Activated naive CD8-positive, alpha-beta T cell treated with anti-CD3 and anti-CD28 coated beads, Interleukin-2, amount 10 ng/mL, durations not matched to agents 7 days and 5 days (primary cell): ENCODE measurements at regions not wholly inside any gene's neighbourhood (a gene's known extent, or its start where the extent isn't known, plus 50 kb on each side); places are given as distances from the start of the nearest gene placed in this dataset.

Experiments
- ATAC-seq: fragments of 150-1000 bp; cut with Tn5 transposase; one replicate; pipeline ENCODE4 v1.10.0; 2021; ENCODE audit warnings: low read depth, moderate library complexity
- POLR2A ChIA-PET: fragments of 350-600 bp; sonication (Branson Sonifier 250); formaldehyde crosslinking; loops from one replicate; lab custom pipeline; 2021; ENCODE audit warnings: antibody characterized with exemption; lab: Charles Lee
- DNase-seq: peaks from one replicate; pipeline ENCODE4 v3.0.0; 2021
- H3K27ac Mint-ChIP-seq: one replicate; pipeline ENCODE4 v1.8.0; 2022; ENCODE audit warnings: mild to moderate bottlenecking, mixed read lengths
- H3K27me3 Mint-ChIP-seq: one replicate; pipeline ENCODE4 v1.8.0; 2022; ENCODE audit warnings: mild to moderate bottlenecking, moderate library complexity, mixed read lengths
- H3K36me3 Mint-ChIP-seq: one replicate; pipeline ENCODE4 v1.8.0; 2021; ENCODE audit warnings: mild to moderate bottlenecking, mixed read lengths
- H3K4me1 Mint-ChIP-seq: one replicate; pipeline ENCODE4 v1.8.0; 2021; ENCODE audit warnings: mixed read lengths
- H3K4me3 Mint-ChIP-seq: one replicate; pipeline ENCODE4 v1.8.0; 2022; ENCODE audit warnings: mild to moderate bottlenecking, moderate library complexity, mixed read lengths
- H3K9me3 Mint-ChIP-seq: one replicate; pipeline ENCODE4 v1.8.0; 2021; ENCODE audit warnings: mixed read lengths

DNA sequence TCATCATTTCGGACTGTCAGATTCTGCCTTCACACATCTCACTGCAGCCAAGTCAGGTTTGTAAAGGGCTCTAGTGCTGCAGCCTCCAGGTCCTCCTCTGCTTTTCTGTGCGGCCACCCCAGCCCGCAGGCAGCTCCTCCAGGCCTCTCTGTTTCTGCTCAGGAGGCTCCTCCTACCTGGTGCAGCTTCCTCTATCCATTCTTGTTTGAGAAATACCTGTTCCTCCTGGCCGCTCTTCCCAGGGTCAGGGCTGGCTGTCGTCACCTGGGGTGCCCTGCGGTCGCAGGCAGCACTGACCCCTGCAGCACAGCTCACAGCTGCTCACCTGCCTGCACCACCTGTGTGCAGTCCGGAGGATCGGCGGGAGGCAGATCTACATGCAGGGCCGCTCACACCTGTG is 387.7 kb upstream of the IRX4 start:
- H3K4me3 Mint-ChIP-seq: no peak overlapping the region
- no peaks in the 10 kb centered on the region for H3K4me1 Mint-ChIP-seq
- peaks cover 3% of the 10 kb centered on the region for H3K27me3 Mint-ChIP-seq
- no peaks in the 10 kb centered on the region for H3K9me3 Mint-ChIP-seq
- no peak overlapping the region for H3K27ac Mint-ChIP-seq
- DNase-seq: no peak
- no peaks in the 10 kb centered on the region for H3K36me3 Mint-ChIP-seq
- POLR2A ChIA-PET: no interaction called here
- ATAC-seq: no peak

DNA sequence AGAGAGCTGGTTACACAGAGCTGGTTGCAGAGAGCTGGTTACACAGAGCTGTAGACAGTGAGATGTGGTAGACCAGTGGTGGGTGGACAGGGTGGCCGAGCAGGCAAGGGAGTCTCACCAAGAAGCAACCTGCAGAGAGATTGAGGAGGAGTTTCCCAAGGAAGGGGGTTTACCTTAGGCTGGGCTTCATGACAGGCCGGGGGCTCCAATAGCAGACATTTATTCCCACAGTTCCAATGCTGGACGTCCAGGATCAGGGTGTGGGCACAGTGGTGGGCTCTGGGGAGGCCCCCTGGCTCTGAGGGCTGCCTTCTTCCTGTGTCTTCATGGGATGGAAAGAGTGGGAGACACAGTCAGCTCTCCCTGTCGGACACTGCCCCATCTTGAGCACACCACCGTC is 386.9 kb upstream of the IRX4 start:
- no peak overlapping the region for H3K4me3 Mint-ChIP-seq
- H3K27me3 Mint-ChIP-seq: peaks cover 3% of the 10 kb centered on the region
- no peaks in the 10 kb centered on the region for H3K36me3 Mint-ChIP-seq
- no peak overlapping the region for H3K27ac Mint-ChIP-seq
- no peak for DNase-seq
- no peaks in the 10 kb centered on the region for H3K9me3 Mint-ChIP-seq
- POLR2A ChIA-PET: no interaction called here
- H3K4me1 Mint-ChIP-seq: no peaks in the 10 kb centered on the region
- ATAC-seq: no peak

- H3K27ac Mint-ChIP-seq: no peak overlapping the region
Observed at GRCh38 chr5:2267991-2268390, 385.3 kb upstream of the IRX4 start.

DNA sequence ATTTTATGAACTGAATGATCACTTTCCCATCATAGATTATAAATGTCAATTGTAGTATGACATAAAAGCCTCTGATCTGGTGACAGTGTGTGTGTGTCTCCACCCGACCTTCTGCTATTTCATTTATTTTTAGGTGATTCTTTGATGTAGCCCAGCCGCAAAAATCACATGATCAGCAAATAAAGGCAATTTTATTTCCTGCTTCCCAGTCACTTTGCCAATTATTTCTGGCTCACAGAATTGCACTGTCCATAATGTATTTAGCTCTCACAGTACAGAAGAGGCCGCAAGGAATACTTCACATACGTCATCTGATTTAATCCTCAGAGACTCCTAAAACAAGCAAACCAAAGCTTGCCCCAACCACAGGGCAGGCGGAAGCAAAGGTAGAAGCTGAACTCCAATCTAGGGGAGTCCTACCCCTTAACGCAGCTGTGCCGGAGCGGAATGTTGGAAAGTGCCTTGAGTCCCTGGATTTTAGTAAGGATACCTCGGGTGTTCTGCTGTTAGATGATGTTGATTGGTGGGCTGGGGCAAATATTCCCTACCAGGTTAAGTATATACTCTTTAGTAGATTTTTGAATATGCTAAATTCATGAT is 384.0 kb upstream of the IRX4 start:
- no peak for DNase-seq
- no peak for ATAC-seq
- Mint-ChIP-seq H3K4me3 (no peak overlapping the region), H3K9me3 (no peaks in the 10 kb centered on the region), H3K4me1 (no peaks in the 10 kb centered on the region), H3K27ac (no peak overlapping the region), H3K36me3 (no peaks in the 10 kb centered on the region), H3K27me3 (peaks cover 3% of the 10 kb centered on the region)
- POLR2A ChIA-PET: no interaction called here

More at GRCh38 chr5:2267991-2268390, 385.3 kb upstream of the IRX4 start:
- Mint-ChIP-seq H3K9me3 (no peaks in the 10 kb centered on the region), H3K27me3 (peaks cover 3% of the 10 kb centered on the region), H3K4me3 (no peak overlapping the region), H3K36me3 (no peaks in the 10 kb centered on the region), H3K4me1 (no peaks in the 10 kb centered on the region)
- no peak for ATAC-seq
- DNase-seq: no peak
- POLR2A ChIA-PET: no interaction called here

GRCh38 chr5:2265341-2265740 is 382.6 kb upstream of the IRX4 start:
- H3K27me3 Mint-ChIP-seq: peaks cover 3% of the 10 kb centered on the region
- no peaks in the 10 kb centered on the region for H3K4me1 Mint-ChIP-seq
- H3K36me3 Mint-ChIP-seq: no peaks in the 10 kb centered on the region
- DNase-seq (no peak), ATAC-seq (no peak)
- H3K27ac Mint-ChIP-seq: no peak overlapping the region
- no peaks in the 10 kb centered on the region for H3K9me3 Mint-ChIP-seq
- H3K4me3 Mint-ChIP-seq: no peak overlapping the region
- POLR2A ChIA-PET: no interaction called here

DNA sequence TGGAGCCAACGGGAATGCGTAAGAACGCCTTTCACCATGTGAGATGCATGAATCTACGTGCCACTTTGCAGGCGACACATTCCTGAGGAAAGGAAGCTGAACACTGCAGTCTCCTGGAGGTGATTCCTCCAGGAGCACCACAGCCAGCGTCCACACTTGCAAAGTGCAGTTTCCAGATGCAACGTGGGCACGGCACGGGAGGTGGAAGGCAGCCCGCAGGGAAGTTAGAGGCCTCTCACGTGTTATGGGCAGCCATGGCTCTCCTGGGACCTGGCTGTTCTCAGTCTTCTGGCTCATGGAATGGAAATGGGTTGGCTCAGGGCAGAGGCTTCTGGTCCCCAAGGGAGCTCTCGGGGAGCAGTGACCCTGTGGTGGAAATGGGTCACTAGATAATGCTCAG is 381.0 kb upstream of the IRX4 start:
- POLR2A ChIA-PET: no interaction called here
- no peaks in the 10 kb centered on the region for H3K9me3 Mint-ChIP-seq
- no peak overlapping the region for H3K27ac Mint-ChIP-seq
- H3K27me3 Mint-ChIP-seq: peaks cover 3% of the 10 kb centered on the region
- H3K4me1 Mint-ChIP-seq: no peaks in the 10 kb centered on the region
- H3K4me3 Mint-ChIP-seq: no peak overlapping the region
- DNase-seq (no peak), ATAC-seq (no peak)
- no peaks in the 10 kb centered on the region for H3K36me3 Mint-ChIP-seq

- no peak overlapping the region for H3K4me3 Mint-ChIP-seq
- H3K36me3 Mint-ChIP-seq: no peaks in the 10 kb centered on the region
- H3K27ac Mint-ChIP-seq: no peak overlapping the region
- no peaks in the 10 kb centered on the region for H3K4me1 Mint-ChIP-seq
- DNase-seq: no peak
- no peaks in the 10 kb centered on the region for H3K9me3 Mint-ChIP-seq
- POLR2A ChIA-PET: no interaction called here
- ATAC-seq: no peak
- H3K27me3 Mint-ChIP-seq: peaks cover under 1% of the 10 kb centered on the region
Observed at GRCh38 chr5:2262620-2263019, 379.9 kb upstream of the IRX4 start.

- Mint-ChIP-seq H3K27me3 (no peaks in the 10 kb centered on the region), H3K27ac (no peak overlapping the region), H3K9me3 (no peaks in the 10 kb centered on the region), H3K4me1 (no peaks in the 10 kb centered on the region), H3K4me3 (no peak overlapping the region), H3K36me3 (no peaks in the 10 kb centered on the region)
- DNase-seq (no peak), ATAC-seq (no peak)
- POLR2A ChIA-PET: no interaction called here
Observed at GRCh38 chr5:2261004-2261703, 378.4 kb upstream of the IRX4 start.

DNA sequence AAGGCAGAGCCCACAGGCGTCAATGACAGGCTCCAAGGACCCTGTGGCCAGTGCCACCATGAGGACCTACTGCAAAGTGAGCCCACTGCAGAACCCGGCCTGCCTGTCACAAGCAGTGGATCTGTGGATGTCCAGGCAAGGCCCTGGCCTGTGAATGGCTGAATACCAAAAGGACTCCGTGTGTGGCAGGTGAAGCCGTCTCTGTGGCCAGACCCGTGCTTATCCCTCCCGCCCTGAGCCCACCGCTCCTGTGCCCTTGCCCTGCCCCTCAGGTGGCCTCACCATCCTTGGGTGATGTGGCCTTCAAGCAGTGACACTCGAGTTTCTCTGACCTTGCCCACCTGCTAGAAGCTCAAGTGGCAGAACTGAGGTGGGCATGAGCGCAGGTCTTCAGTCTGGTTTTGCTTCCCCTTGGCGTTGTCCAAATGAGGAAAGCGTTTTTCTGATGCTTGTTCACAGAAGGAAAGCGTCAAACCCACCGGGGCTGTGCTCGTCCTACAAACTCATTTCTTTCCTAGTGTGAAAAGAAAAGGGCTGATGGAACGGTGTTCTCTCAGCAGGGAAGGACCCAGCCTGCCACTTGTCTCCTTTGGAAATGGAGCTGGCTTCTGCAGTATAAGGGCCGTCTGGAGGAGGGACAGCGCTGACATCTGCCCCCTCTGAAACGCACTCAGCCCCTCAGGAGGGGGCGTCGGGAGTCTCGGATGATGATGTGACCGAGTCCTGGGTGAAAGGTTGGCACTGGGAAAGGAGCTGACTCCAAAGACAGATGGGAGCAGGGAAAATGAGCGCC is 377.7 kb upstream of the IRX4 start:
- H3K27me3 Mint-ChIP-seq: no peaks in the 10 kb centered on the region
- H3K36me3 Mint-ChIP-seq: no peaks in the 10 kb centered on the region
- no peak overlapping the region for H3K27ac Mint-ChIP-seq
- H3K4me1 Mint-ChIP-seq: no peaks in the 10 kb centered on the region
- ATAC-seq (no peak), DNase-seq (no peak)
- peaks cover 2% of the 10 kb centered on the region for H3K9me3 Mint-ChIP-seq
- POLR2A ChIA-PET: no interaction called here
- H3K4me3 Mint-ChIP-seq: no peak overlapping the region

DNA sequence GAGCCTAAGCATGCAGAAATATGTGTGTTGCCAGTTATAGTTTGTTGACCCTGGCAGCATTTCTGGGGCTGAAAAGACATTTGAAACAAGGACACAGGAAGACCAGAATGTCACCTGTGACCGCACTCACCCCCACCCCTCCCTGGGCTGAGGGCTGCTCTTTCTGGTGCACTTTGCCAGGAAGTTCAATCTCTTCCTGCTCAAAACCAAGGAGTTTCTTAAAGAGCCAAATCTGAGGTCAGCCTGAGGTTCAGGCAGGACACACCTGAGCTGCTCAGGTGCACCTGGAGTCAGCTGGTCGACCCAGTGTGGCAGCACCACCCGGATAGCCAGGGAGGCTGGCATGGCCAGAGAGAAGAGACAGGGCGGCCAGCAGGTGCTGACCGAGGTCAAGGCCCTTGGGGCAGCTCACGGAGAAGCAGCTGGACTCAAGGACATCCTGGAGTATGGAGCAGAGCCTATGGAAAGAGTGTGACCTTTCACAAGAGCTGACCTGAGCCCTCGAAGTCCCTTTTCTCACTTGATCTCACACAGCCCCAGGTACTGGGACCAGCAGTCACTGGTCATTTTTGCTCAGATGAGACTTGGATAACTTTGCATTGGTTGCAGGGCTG is 376.9 kb upstream of the IRX4 start:
- no peak for ATAC-seq
- H3K27me3 Mint-ChIP-seq: no peaks in the 10 kb centered on the region
- no peak for DNase-seq
- no peaks in the 10 kb centered on the region for H3K36me3 Mint-ChIP-seq
- H3K27ac Mint-ChIP-seq: no peak overlapping the region
- POLR2A ChIA-PET: no interaction called here
- H3K4me3 Mint-ChIP-seq: no peak overlapping the region
- H3K4me1 Mint-ChIP-seq: no peaks in the 10 kb centered on the region
- peaks cover 2% of the 10 kb centered on the region for H3K9me3 Mint-ChIP-seq

- ATAC-seq: no peak
- H3K4me3 Mint-ChIP-seq: no peak overlapping the region
- no peak for DNase-seq
- POLR2A ChIA-PET: no interaction called here
- H3K27me3 Mint-ChIP-seq: no peaks in the 10 kb centered on the region
- H3K4me1 Mint-ChIP-seq: peaks cover 1% of the 10 kb centered on the region
- no peaks in the 10 kb centered on the region for H3K36me3 Mint-ChIP-seq
- peaks cover 2% of the 10 kb centered on the region for H3K9me3 Mint-ChIP-seq
- no peak overlapping the region for H3K27ac Mint-ChIP-seq
Observed at GRCh38 chr5:2258861-2259260, 376.1 kb upstream of the IRX4 start.

GRCh38 chr5:2257326-2258244 is 374.9 kb upstream of the IRX4 start:
- ATAC-seq (no peak), DNase-seq (no peak)
- peaks cover 2% of the 10 kb centered on the region for H3K9me3 Mint-ChIP-seq
- H3K27me3 Mint-ChIP-seq: no peaks in the 10 kb centered on the region
- POLR2A ChIA-PET: no interaction called here
- H3K27ac Mint-ChIP-seq: no peak overlapping the region
- no peaks in the 10 kb centered on the region for H3K36me3 Mint-ChIP-seq
- no peak overlapping the region for H3K4me3 Mint-ChIP-seq
- peaks cover 2% of the 10 kb centered on the region for H3K4me1 Mint-ChIP-seq
